Keratinocyte (primary cell): ENCODE measurements at regions not wholly inside any gene's neighbourhood (a gene's known extent, or its start where the extent isn't known, plus 50 kb on each side); places are given as distances from the start of the nearest gene placed in this dataset.
"Not testable (repeated sequence)": the region's sequence is repeated elsewhere in the genome, so short reads cannot be mapped to it uniquely, and the experiment has no call there.

Source experiments
- DNase-seq: peaks from one replicate; pipeline ENCODE4 v3.0.0-alpha.2; 2011; ENCODE audit warnings: low read depth, missing footprints, low spot score
- FAIRE-seq: peaks from 2 replicates; lab custom pipeline; 2011; peaks lifted over from hg19 to GRCh38; lab: Jason Lieb, UNC
- H2AFZ ChIP-seq: 2 replicates; pipeline ENCODE4 v1.6.0; 2012; ENCODE audit warnings: low read length, control low read depth, inconsistent platforms; ENCODE audit not compliant: control insufficient read depth
- H3K27ac ChIP-seq: 2 replicates; pipeline ENCODE4 v1.5.1; 2011; ENCODE audit warnings: low read length; ENCODE audit not compliant: control insufficient read depth, insufficient read depth
- H3K27me3 ChIP-seq: 3 replicates; pipeline ENCODE4 v1.6.0; 2011; ENCODE audit warnings: low read length; ENCODE audit not compliant: control insufficient read depth, insufficient read depth; ENCODE audit errors: extremely low read depth
- H3K36me3 ChIP-seq, 2 experiments: 2 replicates in 1 of 2; 3 replicates in 1 of 2; pipeline ENCODE4 v1.5.1; 2011; ENCODE audit warnings: low read length in 2 of 2, mild to moderate bottlenecking in 1 of 2; ENCODE audit not compliant: control insufficient read depth in 2 of 2, insufficient read depth in 2 of 2; ENCODE audit errors: extremely low read depth in 1 of 2
- H3K4me1 ChIP-seq: 3 replicates; pipeline ENCODE4 v1.5.1; 2011; ENCODE audit warnings: low read length; ENCODE audit not compliant: control insufficient read depth, insufficient read depth; ENCODE audit errors: extremely low read depth
- H3K4me2 ChIP-seq: 3 replicates; pipeline ENCODE4 v1.6.0; 2011; ENCODE audit warnings: low read depth, low read length; ENCODE audit not compliant: control insufficient read depth, insufficient read depth; ENCODE audit errors: extremely low read depth
- H3K4me3 ChIP-seq, 3 experiments: fragments of 200-600 bp in 1 of 3; sonication (generic) in 1 of 3; 2 replicates in 2 of 3; 3 replicates in 1 of 3; pipeline ENCODE4 v1.5.1; 2011 to 2016; ENCODE audit warnings: low read length in 3 of 3, mild to moderate bottlenecking in 3 of 3, control low read depth in 2 of 3, inconsistent platforms in 1 of 3, low read depth in 1 of 3, mixed read lengths in 1 of 3, mixed run types in 1 of 3, moderate library complexity in 1 of 3; ENCODE audit not compliant: control insufficient read depth in 2 of 3, insufficient read depth in 2 of 3; ENCODE audit errors: extremely low read depth in 1 of 3
- H3K79me2 ChIP-seq: 2 replicates; pipeline ENCODE4 v1.6.0; 2012; ENCODE audit warnings: low read length; ENCODE audit not compliant: control insufficient read depth, insufficient read depth
- H3K9ac ChIP-seq: 3 replicates; pipeline ENCODE4 v1.6.0; 2011; ENCODE audit warnings: low read length; ENCODE audit not compliant: control insufficient read depth, insufficient read depth; ENCODE audit errors: extremely low read depth
- H3K9me1 ChIP-seq: 3 replicates; pipeline ENCODE4 v1.6.0; 2011; ENCODE audit warnings: low read length; ENCODE audit not compliant: control insufficient read depth, insufficient read depth; ENCODE audit errors: extremely low read depth
- H3K9me3 ChIP-seq: 2 replicates; pipeline ENCODE4 v1.5.1; 2012; ENCODE audit warnings: low read depth, low read length; ENCODE audit not compliant: control insufficient read depth
- H4K20me1 ChIP-seq: 3 replicates; pipeline ENCODE4 v1.6.0; 2011; ENCODE audit warnings: low read length; ENCODE audit not compliant: control insufficient read depth, insufficient read depth; ENCODE audit errors: extremely low read depth
- EZH2 ChIP-seq: IDR thresholded peaks from one replicate; pipeline ENCODE4 v1.6.1; 2012; ENCODE audit warnings: inconsistent platforms, mild to moderate bottlenecking, low read length, moderate library complexity
- dilution Hi-C: fragments of 300-500 bp; cut with MboI; formaldehyde crosslinking; loops from one replicate; pipeline ENCODE4 v1.7.0; 2020; ENCODE audit warnings: low sequenced_read_pairs; ENCODE audit not compliant: extremely low pct_ligation_motif_present
- TF ChIP-seq, protein P1 (sequence below), 3 experiments: IDR thresholded peaks in 1 of 3; conservative IDR thresholded peaks in 1 of 3; optimal IDR thresholded peaks in 1 of 3; 2 replicates in 2 of 3; 3 replicates in 1 of 3; pipeline versions ENCODE3 to v1.5.1; 2011; ENCODE audit warnings: low read length in 3 of 3, mild to moderate bottlenecking in 3 of 3, moderate library complexity in 2 of 3, control low read depth in 1 of 3, inconsistent platforms in 1 of 3; ENCODE audit not compliant: insufficient read depth in 2 of 3; ENCODE audit errors: extremely low read depth in 1 of 3

DNA sequence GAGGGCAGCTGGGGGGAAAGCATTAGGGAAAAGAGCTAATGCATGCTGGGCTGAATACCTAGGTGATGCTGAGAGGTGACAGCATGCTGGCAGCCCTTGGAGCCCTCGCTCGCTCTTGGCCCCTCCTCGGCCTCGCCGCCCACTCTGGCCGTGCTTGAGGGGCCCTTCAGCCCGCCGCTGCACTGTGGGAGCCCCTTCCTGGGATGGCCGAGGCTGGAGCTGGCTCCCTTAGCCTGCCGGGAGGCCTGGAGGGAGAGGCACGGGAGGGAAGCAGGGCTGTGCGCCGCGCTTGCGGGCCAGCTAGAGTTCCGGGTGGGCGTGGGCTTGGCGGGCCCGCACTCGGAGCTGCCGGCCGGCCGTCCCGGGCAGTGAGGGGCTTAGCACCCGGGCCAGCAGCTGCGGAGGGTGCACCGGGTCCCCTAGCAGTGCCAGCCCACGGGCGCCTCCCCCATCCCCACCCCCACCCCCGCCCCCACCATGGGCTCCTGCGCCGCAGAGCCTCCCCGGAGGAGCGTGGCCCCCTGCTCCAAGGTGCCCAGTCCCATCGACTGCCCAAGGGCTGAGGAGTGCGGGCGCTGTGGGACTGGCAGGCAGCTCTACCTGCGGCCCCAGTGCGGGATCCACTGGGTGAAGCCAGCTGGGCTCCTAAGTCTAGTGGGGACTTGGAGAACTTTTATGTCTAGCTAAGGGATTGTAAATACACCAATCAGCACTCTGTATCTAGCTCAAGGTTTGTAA, 1664.7 kb downstream of the BRINP3 start:
- H3K27ac ChIP-seq, H3K27me3 ChIP-seq, dilution Hi-C loops, H3K36me3 ChIP-seq, H3K4me1 ChIP-seq, H3K4me2 ChIP-seq, H3K9me1 ChIP-seq, H3K9me3 ChIP-seq, DNase-seq, H2AFZ ChIP-seq, H3K9ac ChIP-seq, H3K4me3 ChIP-seq, H4K20me1 ChIP-seq, H3K79me2 ChIP-seq, FAIRE-seq: not testable (repeated sequence)

DNA sequence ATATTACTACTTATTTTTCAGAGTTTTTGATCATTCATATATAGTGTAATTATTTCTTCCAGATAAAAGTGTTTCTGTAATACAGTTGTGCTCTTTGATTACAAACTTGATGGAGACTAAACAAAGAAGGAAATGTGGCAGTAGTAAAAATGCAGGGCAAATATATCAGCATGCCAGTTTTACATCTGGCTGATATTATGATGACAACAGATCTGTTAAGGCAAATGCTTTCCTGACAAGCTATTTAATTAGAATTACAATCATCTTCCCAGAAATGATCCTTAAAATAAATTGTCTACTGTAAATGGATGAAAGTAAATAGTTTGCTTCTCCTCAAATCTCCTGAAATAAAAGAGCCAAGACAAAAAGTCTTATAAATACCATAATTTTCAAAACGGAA, 1659.8 kb downstream of the BRINP3 start:
- Histone ChIP-seq H3K9me3 (no peaks in the 10 kb centered on the region), H3K4me2 (no peak overlapping the region), H2AFZ (no peak overlapping the region), H4K20me1 (no peaks in the 10 kb centered on the region), H3K4me1 (no peaks in the 10 kb centered on the region), H3K4me3 (no peak overlapping the region), H3K27me3 (no peaks in the 10 kb centered on the region), H3K79me2 (no peaks in the 10 kb centered on the region), H3K36me3 (no peaks in the 10 kb centered on the region), H3K27ac (no peak overlapping the region), H3K9ac (no peak overlapping the region), H3K9me1 (no peaks in the 10 kb centered on the region)
- DNase-seq (no peak), FAIRE-seq (no peak)
- dilution Hi-C loops = no loop called here
- TF ChIP-seq, protein P1, sequence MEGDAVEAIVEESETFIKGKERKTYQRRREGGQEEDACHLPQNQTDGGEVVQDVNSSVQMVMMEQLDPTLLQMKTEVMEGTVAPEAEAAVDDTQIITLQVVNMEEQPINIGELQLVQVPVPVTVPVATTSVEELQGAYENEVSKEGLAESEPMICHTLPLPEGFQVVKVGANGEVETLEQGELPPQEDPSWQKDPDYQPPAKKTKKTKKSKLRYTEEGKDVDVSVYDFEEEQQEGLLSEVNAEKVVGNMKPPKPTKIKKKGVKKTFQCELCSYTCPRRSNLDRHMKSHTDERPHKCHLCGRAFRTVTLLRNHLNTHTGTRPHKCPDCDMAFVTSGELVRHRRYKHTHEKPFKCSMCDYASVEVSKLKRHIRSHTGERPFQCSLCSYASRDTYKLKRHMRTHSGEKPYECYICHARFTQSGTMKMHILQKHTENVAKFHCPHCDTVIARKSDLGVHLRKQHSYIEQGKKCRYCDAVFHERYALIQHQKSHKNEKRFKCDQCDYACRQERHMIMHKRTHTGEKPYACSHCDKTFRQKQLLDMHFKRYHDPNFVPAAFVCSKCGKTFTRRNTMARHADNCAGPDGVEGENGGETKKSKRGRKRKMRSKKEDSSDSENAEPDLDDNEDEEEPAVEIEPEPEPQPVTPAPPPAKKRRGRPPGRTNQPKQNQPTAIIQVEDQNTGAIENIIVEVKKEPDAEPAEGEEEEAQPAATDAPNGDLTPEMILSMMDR (optimal IDR thresholded peaks at IDR 0.05 in 1 of 3, IDR thresholded peaks at IDR 0.05 in 1 of 3, conservative IDR thresholded peaks at IDR 0.05 in 1 of 3; ENCODE audit: extremely low read depth in 1 of 3, insufficient read depth in 2 of 3, low read length in 3 of 3) = no peak
- no peak for TF ChIP-seq EZH2

DNA sequence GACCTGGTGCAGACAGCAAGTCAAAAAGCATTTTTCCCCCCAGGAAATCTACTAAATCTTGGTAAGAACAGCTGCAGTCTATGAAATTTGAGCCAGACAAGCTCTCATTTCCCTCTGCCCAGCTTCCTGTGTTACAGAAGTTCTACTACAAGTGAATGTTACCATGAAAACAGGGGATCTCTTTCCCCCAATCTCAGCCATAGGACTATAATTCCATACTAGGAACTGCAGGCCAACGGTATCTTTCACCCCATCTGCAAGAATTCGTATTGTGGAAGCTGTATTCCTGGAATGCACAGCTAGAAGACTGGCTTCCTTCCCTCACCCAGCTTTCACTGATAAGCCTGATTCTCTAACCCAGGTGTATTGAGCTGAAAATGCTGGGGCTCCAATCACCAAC, 1655.4 kb downstream of the BRINP3 start:
- Histone ChIP-seq H3K27ac (no peak overlapping the region), H3K9me3 (no peaks in the 10 kb centered on the region), H4K20me1 (no peaks in the 10 kb centered on the region), H3K4me1 (no peaks in the 10 kb centered on the region), H3K79me2 (no peaks in the 10 kb centered on the region), H3K4me2 (no peak overlapping the region), H3K27me3 (no peaks in the 10 kb centered on the region), H3K36me3 (no peaks in the 10 kb centered on the region), H3K9ac (no peak overlapping the region), H3K4me3 (no peak overlapping the region), H3K9me1 (no peaks in the 10 kb centered on the region), H2AFZ (no peak overlapping the region)
- dilution Hi-C loops = no loop called here
- FAIRE-seq (no peak), DNase-seq (no peak)
- TF ChIP-seq EZH2 = no peak
